ENCODE measurements at regions not wholly inside any gene's neighbourhood (a gene's known extent, or its start where the extent isn't known, plus 50 kb on each side); places are given as distances from the start of the nearest gene placed in this dataset.

DNA sequence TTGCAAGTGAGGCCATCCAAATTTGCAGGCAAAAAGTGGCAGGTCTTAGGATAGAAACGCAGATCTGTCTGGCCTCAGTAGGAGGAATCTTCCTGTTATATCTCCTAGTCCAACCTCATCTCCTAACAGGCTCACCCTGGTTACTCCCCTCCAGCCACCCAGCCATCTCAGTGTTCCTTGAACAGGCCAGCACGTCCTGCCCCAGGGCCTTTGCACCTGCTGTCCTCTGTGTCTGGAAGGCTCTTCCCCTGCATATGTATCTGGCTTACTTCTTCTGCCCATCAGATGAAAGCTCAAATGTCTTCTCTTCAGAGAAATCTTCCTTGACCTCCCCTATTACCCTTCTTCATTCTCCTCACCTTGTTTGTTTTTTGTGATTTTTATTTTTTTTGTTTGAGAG is 107.3 kb upstream of the ALDH1B1 start:
- no peak for DNase-seq
- Mint-ChIP-seq H3K27me3 (no peaks in the 10 kb centered on the region), H3K9me3 (no peaks in the 10 kb centered on the region), H3K4me1 (no peaks in the 10 kb centered on the region), H3K4me3 (no peak overlapping the region), H3K27ac (no peak overlapping the region), H3K36me3 (ENCODE audit: low read depth) (no peaks in the 10 kb centered on the region)
- no peak for ATAC-seq

DNA sequence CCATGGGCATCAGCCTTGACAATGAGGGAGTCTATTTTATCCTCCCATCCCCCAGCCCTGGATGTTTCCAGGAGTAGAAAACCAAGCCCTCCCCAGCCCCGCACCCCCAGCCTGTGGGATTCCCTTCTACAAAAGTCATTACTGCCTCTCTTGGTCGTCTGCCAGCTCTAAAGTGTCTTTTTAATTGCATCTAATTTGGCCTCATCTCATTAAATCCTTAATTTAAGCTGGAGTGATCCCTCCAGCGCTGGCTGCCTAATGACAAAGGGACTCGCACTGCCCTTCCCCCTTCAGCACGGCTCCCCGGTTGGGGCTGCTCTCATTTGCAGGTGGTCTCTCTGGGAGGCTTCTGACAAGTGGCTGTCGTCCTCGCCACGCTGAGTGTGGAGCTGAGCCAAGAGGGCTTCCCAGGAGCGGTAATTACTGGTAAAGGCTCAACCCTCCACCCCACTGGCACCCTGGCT is 107.9 kb upstream of the ALDH1B1 start:
- H3K9me3 Mint-ChIP-seq = no peaks in the 10 kb centered on the region
- no peaks in the 10 kb centered on the region for H3K36me3 Mint-ChIP-seq (ENCODE audit: low read depth)
- H3K4me1 Mint-ChIP-seq = no peaks in the 10 kb centered on the region
- H3K27ac Mint-ChIP-seq = no peak overlapping the region
- no peak for ATAC-seq
- no peak overlapping the region for H3K4me3 Mint-ChIP-seq
- no peak for DNase-seq
- no peaks in the 10 kb centered on the region for H3K27me3 Mint-ChIP-seq

DNA sequence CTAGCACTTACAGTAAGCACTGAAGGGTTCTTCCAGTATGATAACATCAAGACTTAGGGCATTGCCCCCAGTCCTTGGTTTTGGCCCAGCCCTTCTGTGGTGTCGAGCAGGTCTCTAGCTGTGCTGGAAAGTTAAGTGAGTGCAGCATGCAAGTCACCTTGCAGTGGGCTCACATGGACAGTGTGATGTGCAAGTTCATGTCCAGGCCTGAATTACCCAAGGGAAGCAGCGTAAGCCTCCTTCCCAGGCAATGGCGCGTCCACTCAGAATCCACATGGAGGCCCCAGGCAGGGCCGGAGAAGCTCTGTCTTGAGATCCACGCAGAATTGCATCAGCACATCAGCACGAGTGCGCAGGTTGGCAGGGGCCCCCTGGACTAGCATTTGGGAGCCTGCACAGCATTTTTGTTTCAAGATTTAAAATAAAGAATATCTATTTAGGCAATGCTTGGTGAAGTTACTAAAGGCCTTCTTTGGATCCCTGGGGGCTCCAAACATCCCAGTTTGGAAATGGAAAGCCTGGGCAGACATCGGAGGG is 108.4 kb upstream of the ALDH1B1 start:
- Mint-ChIP-seq H3K36me3 (ENCODE audit: low read depth) (no peaks in the 10 kb centered on the region), H3K4me1 (peaks cover 4% of the 10 kb centered on the region), H3K4me3 (no peak overlapping the region)

DNA sequence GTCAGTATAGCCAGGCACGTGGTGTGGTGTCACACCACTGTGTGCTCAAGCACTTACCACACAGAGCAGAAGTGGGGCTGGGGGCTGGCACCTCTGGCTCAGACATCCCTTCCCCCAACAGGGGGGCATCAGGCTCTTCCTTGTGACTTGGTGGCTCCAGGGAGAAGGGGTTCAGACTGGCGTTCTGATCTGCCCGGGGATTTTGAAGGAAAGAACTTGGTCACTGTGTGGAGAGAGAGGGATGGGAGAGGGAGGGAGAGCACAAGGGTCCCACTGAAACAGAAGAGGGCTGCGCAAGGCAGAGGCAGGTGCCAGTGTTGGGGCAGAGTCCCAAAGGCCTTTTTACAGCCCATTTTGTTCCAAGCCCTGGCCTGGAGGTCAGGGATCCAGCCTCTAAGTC is 109.7 kb upstream of the ALDH1B1 start:
- Mint-ChIP-seq H3K36me3 (ENCODE audit: low read depth) (no peaks in the 10 kb centered on the region), H3K27ac (no peak overlapping the region), H3K4me3 (no peak overlapping the region), H3K27me3 (no peaks in the 10 kb centered on the region), H3K9me3 (no peaks in the 10 kb centered on the region), H3K4me1 (peaks cover 8% of the 10 kb centered on the region)
- ATAC-seq (no peak), DNase-seq (no peak)

More for the DNA sequence above, 108.4 kb upstream of the ALDH1B1 start:
- Mint-ChIP-seq H3K9me3 (no peaks in the 10 kb centered on the region), H3K27me3 (no peaks in the 10 kb centered on the region), H3K27ac (no peak overlapping the region)
- DNase-seq (no peak), ATAC-seq (no peak)

DNA sequence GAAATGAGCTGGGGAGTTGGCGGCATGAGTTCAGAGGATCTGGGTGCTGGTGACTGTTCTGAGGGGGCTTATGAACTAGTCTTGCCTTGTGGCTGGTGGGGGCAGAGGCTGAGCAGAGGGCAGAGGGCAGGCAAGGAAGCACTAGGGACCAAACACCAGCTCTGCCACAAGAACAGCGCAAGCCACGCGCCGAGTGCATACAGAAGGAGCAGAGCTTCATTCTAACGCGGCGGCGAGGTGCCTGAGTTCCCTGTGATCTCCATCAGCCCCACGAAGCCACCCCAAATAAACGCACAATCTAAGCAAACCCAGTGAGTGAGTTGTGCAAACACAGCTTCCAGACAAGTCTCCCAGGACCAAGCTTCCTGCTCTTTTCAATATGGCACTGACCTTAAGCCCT is 110.6 kb upstream of the ALDH1B1 start:
- no peaks in the 10 kb centered on the region for H3K9me3 Mint-ChIP-seq

DNA sequence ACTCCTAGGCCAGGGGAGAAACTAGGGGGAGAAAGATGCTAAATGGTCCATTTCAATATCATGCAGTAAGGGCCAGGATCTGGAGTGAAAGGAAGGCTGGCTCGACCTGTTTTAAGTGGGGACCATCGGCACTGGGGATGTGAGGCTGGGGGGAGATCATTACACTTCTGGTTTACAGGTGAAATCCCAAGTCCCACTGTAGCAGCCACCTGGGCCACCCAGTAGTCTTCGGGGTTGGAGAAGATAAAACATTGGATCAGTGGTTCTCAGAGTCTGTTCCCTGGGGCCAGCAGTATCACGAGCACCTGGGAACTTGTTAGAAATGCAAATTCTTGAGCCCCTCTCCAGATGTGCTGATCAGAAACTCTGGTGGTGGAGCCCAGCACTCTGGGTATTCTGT is 111.3 kb upstream of the ALDH1B1 start:
- DNase-seq = no peak
- ATAC-seq = no peak
- Mint-ChIP-seq H3K4me1 (peaks cover 8% of the 10 kb centered on the region), H3K27me3 (no peaks in the 10 kb centered on the region), H3K36me3 (ENCODE audit: low read depth) (no peaks in the 10 kb centered on the region), H3K27ac (no peak overlapping the region), H3K9me3 (no peaks in the 10 kb centered on the region), H3K4me3 (no peak overlapping the region)

More for the DNA sequence above, 110.6 kb upstream of the ALDH1B1 start:
- no peak overlapping the region for H3K4me3 Mint-ChIP-seq
- H3K4me1 Mint-ChIP-seq = peaks cover 8% of the 10 kb centered on the region
- no peaks in the 10 kb centered on the region for H3K27me3 Mint-ChIP-seq
- DNase-seq (no peak), ATAC-seq (no peak)
- H3K36me3 Mint-ChIP-seq (ENCODE audit: low read depth) = no peaks in the 10 kb centered on the region
- H3K27ac Mint-ChIP-seq = no peak overlapping the region

DNA sequence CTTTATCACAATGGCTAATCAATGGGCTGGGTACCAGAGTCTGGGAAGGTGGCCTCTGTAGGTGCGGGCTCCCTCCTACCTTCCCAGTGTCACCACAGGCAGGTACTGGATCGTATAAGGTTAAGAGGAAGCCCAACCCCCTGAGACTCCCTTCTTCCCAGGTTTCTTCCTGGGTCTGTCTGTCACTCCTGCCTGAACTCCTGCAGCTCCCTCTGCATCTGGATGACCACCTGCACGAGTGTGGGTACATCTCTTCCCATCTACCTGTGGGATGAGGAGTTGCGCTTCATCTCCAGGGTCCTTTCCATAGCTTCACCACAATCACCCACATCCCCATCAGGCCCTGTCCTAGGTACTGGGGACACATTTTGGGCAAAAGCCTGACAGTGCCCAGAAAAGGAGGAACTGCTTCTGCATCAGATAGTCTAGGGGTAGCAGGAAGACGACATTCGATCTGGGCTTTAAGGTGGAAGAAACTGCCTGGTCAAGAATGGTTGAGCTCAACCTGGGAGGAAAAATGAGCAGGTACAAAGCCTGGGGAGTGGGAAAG is 112.2 kb upstream of the ALDH1B1 start:
- Mint-ChIP-seq H3K36me3 (ENCODE audit: low read depth) (no peaks in the 10 kb centered on the region), H3K9me3 (no peaks in the 10 kb centered on the region), H3K27me3 (no peaks in the 10 kb centered on the region), H3K27ac (no peak overlapping the region), H3K4me1 (peaks cover 8% of the 10 kb centered on the region), H3K4me3 (no peak overlapping the region)
- ATAC-seq (no peak), DNase-seq (no peak)

DNA sequence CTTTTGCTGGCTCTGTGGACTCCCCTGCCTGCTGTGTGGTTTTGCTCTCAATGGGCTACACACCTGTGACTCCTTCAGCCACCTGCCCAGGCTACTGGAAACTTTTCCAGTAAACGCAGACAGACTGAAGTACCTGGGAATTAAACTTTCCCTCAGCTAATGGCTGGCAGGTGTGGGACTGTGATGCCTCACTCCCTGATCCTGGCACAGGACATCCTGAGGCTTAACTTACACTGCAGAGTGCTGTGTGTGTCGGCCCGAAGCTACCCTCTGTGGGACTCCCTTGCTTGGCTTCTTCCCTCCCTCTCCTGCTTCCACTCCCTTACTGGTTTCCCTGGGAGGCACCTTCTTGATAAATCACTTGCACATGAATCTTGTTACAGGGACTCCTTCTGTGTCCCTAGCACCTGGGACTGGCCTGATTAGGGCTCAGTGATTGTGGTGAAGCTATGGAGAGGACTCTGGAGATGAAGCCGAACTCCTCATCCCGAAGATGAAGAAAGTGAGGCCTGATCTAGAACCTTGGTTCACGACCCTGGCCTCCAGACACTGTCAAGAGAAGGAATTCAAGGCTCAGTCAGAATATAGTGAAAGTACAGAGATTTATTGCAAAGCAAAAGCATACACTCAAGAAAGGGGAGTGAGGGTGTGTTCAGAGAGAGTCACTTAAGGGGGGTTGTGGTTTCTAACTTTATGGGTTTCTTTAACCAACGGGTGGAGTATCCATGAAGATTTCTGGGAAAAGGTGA is 113.4 kb upstream of the ALDH1B1 start:
- no peaks in the 10 kb centered on the region for H3K9me3 Mint-ChIP-seq
- H3K4me1 Mint-ChIP-seq = peaks cover 8% of the 10 kb centered on the region
- no peak overlapping the region for H3K27ac Mint-ChIP-seq
- H3K27me3 Mint-ChIP-seq = no peaks in the 10 kb centered on the region
- DNase-seq (no peak), ATAC-seq (no peak)
- no peaks in the 10 kb centered on the region for H3K36me3 Mint-ChIP-seq (ENCODE audit: low read depth)
- H3K4me3 Mint-ChIP-seq = no peak overlapping the region

DNA sequence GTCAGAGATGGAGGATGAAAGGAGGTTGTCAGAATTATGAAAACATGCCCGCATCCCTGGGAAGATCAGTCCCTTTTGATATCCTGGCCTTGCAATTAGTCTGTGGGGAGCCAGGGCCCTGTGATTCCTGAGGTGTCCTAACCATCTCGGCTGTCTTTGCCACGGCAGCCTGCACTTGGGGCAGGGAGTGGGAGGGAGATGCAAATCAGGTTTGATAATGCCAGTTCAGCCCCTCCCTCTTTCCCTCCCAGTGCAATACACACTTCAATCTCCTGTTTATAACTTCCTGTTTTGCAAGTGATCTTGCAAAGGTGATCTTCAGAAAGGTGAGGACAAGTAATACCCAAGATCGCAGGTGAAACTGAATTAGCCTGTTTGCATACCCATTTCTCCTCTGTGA is 114.0 kb upstream of the ALDH1B1 start:
- Mint-ChIP-seq H3K4me3 (no peak overlapping the region), H3K4me1 (peaks cover 8% of the 10 kb centered on the region), H3K27ac (no peak overlapping the region), H3K9me3 (no peaks in the 10 kb centered on the region), H3K36me3 (ENCODE audit: low read depth) (no peaks in the 10 kb centered on the region), H3K27me3 (no peaks in the 10 kb centered on the region)
- no peak for ATAC-seq
- DNase-seq = no peak

DNA sequence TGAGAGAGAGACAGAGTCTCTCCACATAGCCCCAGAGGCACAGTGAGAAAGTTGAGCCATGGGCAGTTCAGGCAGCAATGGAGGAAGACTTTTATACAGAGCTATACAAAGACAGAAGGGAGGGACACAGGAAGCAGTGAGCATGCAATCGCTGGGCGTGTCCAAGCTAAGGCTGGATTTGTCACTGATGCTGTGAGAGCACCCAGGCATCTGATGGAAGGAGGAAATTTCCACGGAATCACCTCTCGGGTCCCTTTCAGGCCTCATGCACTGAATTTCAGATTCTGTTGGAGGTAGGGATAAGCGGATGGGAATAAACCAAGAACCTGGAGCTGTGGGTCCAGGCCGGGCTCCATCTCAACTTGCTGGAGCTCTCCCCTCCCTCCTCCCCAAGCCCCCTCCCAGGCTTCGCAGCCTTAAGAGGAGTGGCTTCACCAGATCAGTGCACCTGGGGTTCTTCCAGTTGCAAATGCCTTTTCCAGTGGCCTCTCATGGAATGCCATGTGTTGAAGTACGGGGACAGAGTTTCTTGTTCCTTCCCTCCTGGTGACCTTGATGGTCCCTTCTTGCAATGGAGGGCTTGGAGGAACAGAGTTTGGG is 114.8 kb upstream of the ALDH1B1 start:
- Mint-ChIP-seq H3K27me3 (no peaks in the 10 kb centered on the region), H3K27ac (no peak overlapping the region), H3K4me1 (peaks cover 8% of the 10 kb centered on the region), H3K36me3 (ENCODE audit: low read depth) (no peaks in the 10 kb centered on the region), H3K9me3 (no peaks in the 10 kb centered on the region), H3K4me3 (no peak overlapping the region)
- no peak for ATAC-seq
- DNase-seq = no peak

DNA sequence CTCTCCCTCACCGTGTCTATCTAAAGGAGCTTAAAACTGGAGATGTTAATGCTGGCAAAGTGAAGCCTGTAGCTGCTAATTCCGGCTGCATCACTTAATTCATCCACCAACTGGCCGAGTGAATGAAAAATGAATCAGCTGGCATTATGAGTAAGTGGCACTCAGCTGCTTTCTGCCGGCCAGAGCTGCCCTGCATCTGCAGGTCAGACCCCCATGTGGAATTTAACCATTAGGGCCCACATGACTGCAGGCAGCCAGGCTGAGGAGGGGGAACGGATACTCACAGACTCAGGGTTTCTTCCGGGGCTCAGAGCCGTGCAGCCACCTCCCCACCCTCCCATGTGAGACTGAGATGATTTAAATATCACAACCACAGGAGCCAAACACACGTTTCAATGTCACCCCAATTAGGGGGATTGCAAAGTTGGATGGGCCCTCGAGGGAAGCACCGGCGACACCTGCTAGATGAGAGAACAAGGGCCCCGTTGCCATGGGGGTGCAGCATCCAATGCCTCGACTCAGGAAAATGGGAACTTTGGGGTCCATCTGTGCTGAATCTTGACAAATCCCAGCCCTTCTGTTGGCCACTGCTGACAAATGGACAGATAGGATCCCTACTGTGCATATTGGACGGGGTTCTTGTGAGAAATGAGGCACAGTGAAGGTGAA is 115.6 kb upstream of the ALDH1B1 start:
- Mint-ChIP-seq H3K36me3 (ENCODE audit: low read depth) (no peaks in the 10 kb centered on the region), H3K4me3 (no peak overlapping the region), H3K4me1 (peaks cover 8% of the 10 kb centered on the region), H3K27me3 (no peaks in the 10 kb centered on the region), H3K27ac (no peak overlapping the region), H3K9me3 (no peaks in the 10 kb centered on the region)
- no peak for DNase-seq
- ATAC-seq = no peak

DNA sequence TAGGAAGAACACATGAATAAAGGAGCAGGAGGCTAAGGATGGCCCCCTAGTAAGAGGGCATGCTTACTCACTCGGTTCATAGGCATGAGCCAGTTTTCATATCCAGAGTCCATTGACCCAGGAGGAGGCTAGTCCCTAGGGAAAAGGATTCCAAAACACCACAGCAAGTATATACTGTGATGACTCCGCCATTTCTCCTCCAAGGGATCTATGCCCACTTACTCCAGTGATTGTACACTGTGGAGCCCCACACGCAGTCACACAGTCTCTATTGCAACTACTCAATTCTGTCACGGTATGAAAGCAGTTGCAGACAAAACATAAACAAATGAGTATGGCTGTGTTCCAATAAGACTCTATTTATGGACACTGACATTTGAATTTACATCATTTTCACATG is 117.7 kb upstream of the ALDH1B1 start:
- H3K36me3 Mint-ChIP-seq (ENCODE audit: low read depth) = no peaks in the 10 kb centered on the region
- no peak overlapping the region for H3K4me3 Mint-ChIP-seq
- H3K27me3 Mint-ChIP-seq = no peaks in the 10 kb centered on the region
- DNase-seq = no peak
- H3K9me3 Mint-ChIP-seq = no peaks in the 10 kb centered on the region
- peaks cover 8% of the 10 kb centered on the region for H3K4me1 Mint-ChIP-seq
- no peak overlapping the region for H3K27ac Mint-ChIP-seq
- no peak for ATAC-seq

DNA sequence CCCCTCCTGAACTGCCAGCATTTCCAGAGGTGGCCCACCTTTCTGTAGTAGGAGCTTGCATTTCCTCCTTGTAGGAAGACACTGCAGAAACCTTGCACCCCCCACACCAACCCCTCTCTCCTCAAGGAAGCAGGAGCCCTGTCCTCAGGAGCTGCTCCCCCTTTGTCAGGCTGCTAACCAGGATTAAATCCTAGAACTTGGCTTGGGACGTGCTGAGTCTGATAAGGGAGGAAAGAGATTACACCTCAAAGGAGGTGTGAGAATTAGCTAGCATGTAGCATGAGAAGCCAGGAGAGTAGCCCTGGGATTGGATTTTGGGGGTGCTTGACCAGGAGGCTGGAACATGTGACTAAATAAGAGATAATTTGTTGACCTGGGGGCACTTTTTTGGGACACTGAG is 119.8 kb upstream of the ALDH1B1 start:
- no peaks in the 10 kb centered on the region for H3K9me3 Mint-ChIP-seq
- DNase-seq = no peak
- peaks cover 7% of the 10 kb centered on the region for H3K27me3 Mint-ChIP-seq
- no peaks in the 10 kb centered on the region for H3K36me3 Mint-ChIP-seq (ENCODE audit: low read depth)
- ATAC-seq = no peak
- H3K4me1 Mint-ChIP-seq = no peaks in the 10 kb centered on the region
- H3K4me3 Mint-ChIP-seq = no peak overlapping the region
- H3K27ac Mint-ChIP-seq = no peak overlapping the region

DNA sequence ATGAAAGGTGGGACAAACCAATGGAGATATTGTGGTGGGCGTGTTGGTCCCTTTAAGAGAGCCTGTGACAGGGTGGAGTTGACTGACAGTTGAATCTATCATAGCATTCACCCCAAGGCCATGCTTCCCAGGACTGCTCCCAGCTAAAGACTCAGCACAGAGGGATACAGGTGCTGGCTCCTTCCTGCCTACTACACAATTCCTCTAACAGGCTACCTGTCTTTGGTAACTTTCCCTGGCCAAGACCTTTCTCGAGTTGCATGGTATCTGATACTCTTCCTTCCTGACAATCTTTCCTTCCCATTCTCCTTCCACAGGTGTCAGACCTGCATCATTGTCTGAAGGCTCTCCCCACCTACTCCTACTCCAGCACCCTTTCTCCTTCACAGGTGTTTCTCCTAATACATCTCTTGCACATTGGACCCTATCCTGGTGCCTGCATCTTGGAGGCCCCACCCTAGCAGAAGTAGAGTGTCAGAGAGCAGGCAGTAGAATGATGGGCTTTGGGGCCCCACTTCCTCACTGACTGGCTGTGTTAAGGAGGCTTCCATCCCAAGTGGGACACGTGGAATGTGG is 120.7 kb upstream of the ALDH1B1 start:
- no peaks in the 10 kb centered on the region for H3K36me3 Mint-ChIP-seq (ENCODE audit: low read depth)
- DNase-seq = no peak
- peaks cover 7% of the 10 kb centered on the region for H3K27me3 Mint-ChIP-seq
- H3K4me3 Mint-ChIP-seq = no peak overlapping the region
- H3K27ac Mint-ChIP-seq = no peak overlapping the region
- H3K9me3 Mint-ChIP-seq = peaks cover 1% of the 10 kb centered on the region
- no peak for ATAC-seq
- no peaks in the 10 kb centered on the region for H3K4me1 Mint-ChIP-seq

Measured in activated naive CD8-positive, alpha-beta T cell treated with anti-CD3 and anti-CD28 coated beads, Interleukin-2, amount 50 U/mL, for 24 hours (primary cell).